IMR-90 (cell line): ENCODE measurements at regions not wholly inside any gene's neighbourhood (a gene's known extent, or its start where the extent isn't known, plus 50 kb on each side); places are given as distances from the start of the nearest gene placed in this dataset.

Experiments
- ATAC-seq: fragments of 200-7000 bp; cut with Tn5 transposase; 2 replicates; pipeline ENCODE4 v1.9.1; 2020; ENCODE audit warnings: low read depth, mild to moderate bottlenecking, moderate library complexity
- BruUV-seq: library from RNA; stranded (reverse); fragments of 400-500 nt; replicated peaks from 2 replicates; lab custom pipeline; 2021; lab: Mats Ljungman, UMichigan
- CTCF ChIA-PET: fragments of 300-600 bp; formaldehyde crosslinking; extraction: SDS; loops from one replicate; lab custom pipeline; 2021; ENCODE audit warnings: antibody characterized with exemption; lab: Yijun Ruan, JAX
- POLR2A ChIA-PET: fragments of 300-600 bp; sonication (Branson Sonifier 250); formaldehyde crosslinking; loops from one replicate; lab custom pipeline; 2022; ENCODE audit warnings: antibody characterized with exemption; ENCODE audit not compliant: unreplicated experiment; lab: Charles Lee
- DNase-seq: peaks from one replicate; pipeline ENCODE4 v3.0.0; 2013
- H2AFZ ChIP-seq: replicated peaks from 2 replicates; pipeline ENCODE3; 2013; ENCODE audit warnings: low read length, mild to moderate bottlenecking; ENCODE audit not compliant: poor library complexity
- H2AK5ac ChIP-seq: 2 replicates; pipeline ENCODE4 v1.6.1; 2013; ENCODE audit warnings: low read depth, low read length, inconsistent platforms
- H2AK9ac ChIP-seq: replicated peaks from 2 replicates; pipeline ENCODE3; 2013; ENCODE audit warnings: mild to moderate bottlenecking, low read depth, low read length, moderate library complexity; ENCODE audit not compliant: poor library complexity
- H2BK120ac ChIP-seq: 2 replicates; pipeline ENCODE4 v1.6.1; 2013; ENCODE audit warnings: low read depth, low read length, inconsistent platforms
- H2BK15ac ChIP-seq: 3 replicates; pipeline ENCODE4 v1.6.1; 2013; ENCODE audit warnings: low read depth, low read length, inconsistent platforms
- H2BK20ac ChIP-seq: 2 replicates; pipeline ENCODE4 v1.6.1; 2013; ENCODE audit warnings: low read depth, mild to moderate bottlenecking, inconsistent platforms, low read length, moderate library complexity
- H2BK5ac ChIP-seq: 2 replicates; pipeline ENCODE4 v1.6.1; 2013; ENCODE audit warnings: mild to moderate bottlenecking, low read depth, low read length, inconsistent platforms; ENCODE audit not compliant: poor library complexity, severe bottlenecking
- H3K14ac ChIP-seq: replicated peaks from 2 replicates; pipeline ENCODE4 v1.6.1; 2013; ENCODE audit warnings: low read depth, low read length, inconsistent platforms
- H3K18ac ChIP-seq: 2 replicates; pipeline ENCODE4 v1.6.1; 2013; ENCODE audit warnings: low read depth, low read length, control low read depth
- H3K23ac ChIP-seq: 2 replicates; pipeline ENCODE4 v1.6.1; 2013; ENCODE audit warnings: low read depth, low read length, inconsistent platforms
- H3K27ac ChIP-seq: 2 replicates; pipeline ENCODE4 v1.5.1; 2013; ENCODE audit warnings: mild to moderate bottlenecking, control low read depth, low read length; ENCODE audit not compliant: insufficient read depth
- H3K27me3 ChIP-seq: 2 replicates; pipeline ENCODE4 v1.6.1; 2013; ENCODE audit warnings: low read length; ENCODE audit not compliant: control insufficient read depth, insufficient read depth
- H3K36me3 ChIP-seq: 2 replicates; pipeline ENCODE4 v1.6.1; 2013; ENCODE audit warnings: low read length, mixed read lengths; ENCODE audit not compliant: control insufficient read depth, insufficient read depth
- H3K4ac ChIP-seq: 2 replicates; pipeline ENCODE4 v1.6.1; 2013; ENCODE audit warnings: low read depth, low read length, inconsistent platforms
- H3K4me1 ChIP-seq: 2 replicates; pipeline ENCODE4 v1.6.1; 2013; ENCODE audit warnings: low read length, mixed read lengths; ENCODE audit not compliant: control insufficient read depth, insufficient read depth
- H3K4me2 ChIP-seq: 2 replicates; pipeline ENCODE4 v1.6.1; 2013; ENCODE audit warnings: low read depth, mild to moderate bottlenecking, control low read depth, low read length, moderate library complexity
- H3K4me3 ChIP-seq: 2 replicates; pipeline ENCODE4 v1.5.1; 2013; ENCODE audit warnings: low read depth, mild to moderate bottlenecking, control low read depth, low read length, moderate library complexity; ENCODE audit not compliant: insufficient read depth
- H3K56ac ChIP-seq: 2 replicates; pipeline ENCODE4 v1.6.1; 2013; ENCODE audit warnings: low read length, inconsistent platforms; ENCODE audit not compliant: insufficient read depth; ENCODE audit errors: extremely low read depth
- H3K79me1 ChIP-seq, 2 experiments: 2 replicates each; pipeline ENCODE4 v1.6.1; 2013; ENCODE audit warnings: low read length in 2 of 2, inconsistent platforms in 1 of 2, low read depth in 1 of 2
- H3K9ac ChIP-seq: 2 replicates; pipeline ENCODE4 v1.6.1; 2013; ENCODE audit warnings: low read depth, low read length, control low read depth
- H3K9me1 ChIP-seq: 2 replicates; pipeline ENCODE4 v1.6.1; 2013; ENCODE audit warnings: low read length, inconsistent platforms; ENCODE audit not compliant: insufficient read depth
- H3K9me3 ChIP-seq: 2 replicates; pipeline ENCODE4 v1.6.1; 2013; ENCODE audit warnings: low read length; ENCODE audit not compliant: control insufficient read depth, insufficient read depth
- H4K20me1 ChIP-seq: 2 replicates; pipeline ENCODE4 v1.6.1; 2013; ENCODE audit warnings: low read length, inconsistent platforms; ENCODE audit not compliant: insufficient read depth
- H4K5ac ChIP-seq: 2 replicates; pipeline ENCODE4 v1.6.1; 2013; ENCODE audit warnings: mild to moderate bottlenecking, low read depth, low read length, control low read depth
- H4K8ac ChIP-seq, 2 experiments: 2 replicates each; pipeline ENCODE4 v1.6.1; 2013; ENCODE audit warnings: low read depth in 2 of 2, low read length in 2 of 2, control low read depth in 1 of 2, inconsistent platforms in 1 of 2
- H4K91ac ChIP-seq: 2 replicates; pipeline ENCODE4 v1.6.1; 2013; ENCODE audit warnings: low read depth, low read length, inconsistent platforms; ENCODE audit not compliant: insufficient read depth
- CEBPB ChIP-seq: IDR thresholded peaks from 2 replicates; pipeline ENCODE4 v1.6.1; 2012; ENCODE audit warnings: low read depth, low read length, improper control_type of control experiment
- MAFK ChIP-seq: IDR thresholded peaks from 2 replicates; pipeline ENCODE4 v1.6.1; 2012; ENCODE audit warnings: low read depth, low read length, improper control_type of control experiment
- NFE2L2 ChIP-seq: fragments of 150-350 bp; IDR thresholded peaks from 2 replicates; pipeline ENCODE4 v1.6.1; 2016; ENCODE audit warnings: low read depth, mild to moderate bottlenecking, low read length
- RCOR1 ChIP-seq: IDR thresholded peaks from 2 replicates; pipeline ENCODE4 v1.6.1; 2012; ENCODE audit warnings: mild to moderate bottlenecking, low read length, improper control_type of control experiment; ENCODE audit not compliant: insufficient replicate concordance
- SMC3 ChIP-seq: fragments of 150-350 bp; IDR thresholded peaks from 2 replicates; pipeline ENCODE4 v1.6.1; 2016; ENCODE audit warnings: low read depth, mild to moderate bottlenecking, antibody characterized with exemption, low read length, moderate library complexity
- WGBS, 2 experiments: methylation state at CpG; one replicate each; pipeline versions ENCODE4 v1.1.5 to v1.1.7; 2013; ENCODE audit warnings: missing lambda C conversion rate in 2 of 2; ENCODE audit not compliant: insufficient read length in 1 of 2; ENCODE audit errors: extremely low coverage in 2 of 2; 5-methylcytosine and 5-hydroxymethylcytosine counted together
- dilution Hi-C: fragments of 300-500 bp; cut with HindIII; formaldehyde crosslinking; loops from one replicate; pipeline ENCODE4 v1.14.3; 2018; ENCODE audit warnings: low sequenced_read_pairs; ENCODE audit not compliant: unreplicated experiment
- in situ Hi-C: fragments of 300-500 bp; cut with MboI; formaldehyde crosslinking; loops from 3 replicates; pipeline ENCODE4 v1.14.3; 2019; ENCODE audit warnings: low sequenced_read_pairs, inconsistent platforms, mixed read lengths
- intact Hi-C: fragments of 100-400 bp; cut with micrococcal nuclease; formaldehyde crosslinking; loops from 2 replicates; pipeline ENCODE4 v1.10.0; 2022
- TF ChIP-seq, protein P1 (sequence below): fragments of 150-350 bp; IDR thresholded peaks from 2 replicates; pipeline ENCODE4 v1.6.1; 2016; ENCODE audit warnings: low read depth, mild to moderate bottlenecking, low read length, moderate library complexity, borderline replicate concordance

DNA sequence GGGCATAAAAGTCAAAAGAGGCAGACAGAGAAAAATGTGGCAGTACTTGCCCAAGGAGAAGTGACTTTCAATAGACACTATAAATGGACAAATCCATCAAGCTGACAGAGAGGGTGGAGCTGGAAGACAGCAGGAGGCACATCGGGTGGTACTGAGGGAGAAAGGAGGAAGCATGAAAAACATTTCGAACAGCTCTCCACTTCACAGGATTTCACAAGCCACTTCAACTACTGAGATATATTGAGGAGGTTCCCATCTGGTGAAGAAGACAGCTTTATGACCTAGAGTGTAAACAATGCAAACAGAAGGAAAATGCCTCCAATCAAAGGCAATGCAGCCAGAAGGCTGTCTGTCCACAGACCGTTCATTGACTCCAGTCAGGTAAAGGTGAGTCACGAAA lies 259.4 kb upstream of the ECI2 start:
- CTCF ChIA-PET = interaction anchor here (1.8 kb wide), 1 partner anchor 10 kb away, joined by 6 read pairs; no protein-coding TSS in a partner anchor
- no peaks in the 10 kb centered on the region for H3K79me1 ChIP-seq
- no peak overlapping the region for H3K27ac ChIP-seq
- no peak overlapping the region for H2BK20ac ChIP-seq
- no peaks in the 10 kb centered on the region for H4K20me1 ChIP-seq
- no peak overlapping the region for H3K9ac ChIP-seq
- POLR2A ChIA-PET = no interaction called here
- no peak overlapping the region for H2BK5ac ChIP-seq
- dilution Hi-C loops (no loop called here), in situ Hi-C loops (no loop called here), intact Hi-C loops (no loop called here)
- no peak overlapping the region for H3K4me3 ChIP-seq
- H3K36me3 ChIP-seq = no peaks in the 10 kb centered on the region
- H2AK5ac ChIP-seq = no peak overlapping the region
- H4K8ac ChIP-seq = no peak overlapping the region
- no peak overlapping the region for H2AFZ ChIP-seq
- no peak overlapping the region for H3K14ac ChIP-seq
- no peak overlapping the region for H4K5ac ChIP-seq
- no peak overlapping the region for H4K91ac ChIP-seq
- H3K4me2 ChIP-seq = no peak overlapping the region
- TF ChIP-seq RCOR1 = no peak
- TF ChIP-seq MAFK = no peak
- no peak for TF ChIP-seq CEBPB
- no peak for TF ChIP-seq NFE2L2
- TF ChIP-seq, protein P1, sequence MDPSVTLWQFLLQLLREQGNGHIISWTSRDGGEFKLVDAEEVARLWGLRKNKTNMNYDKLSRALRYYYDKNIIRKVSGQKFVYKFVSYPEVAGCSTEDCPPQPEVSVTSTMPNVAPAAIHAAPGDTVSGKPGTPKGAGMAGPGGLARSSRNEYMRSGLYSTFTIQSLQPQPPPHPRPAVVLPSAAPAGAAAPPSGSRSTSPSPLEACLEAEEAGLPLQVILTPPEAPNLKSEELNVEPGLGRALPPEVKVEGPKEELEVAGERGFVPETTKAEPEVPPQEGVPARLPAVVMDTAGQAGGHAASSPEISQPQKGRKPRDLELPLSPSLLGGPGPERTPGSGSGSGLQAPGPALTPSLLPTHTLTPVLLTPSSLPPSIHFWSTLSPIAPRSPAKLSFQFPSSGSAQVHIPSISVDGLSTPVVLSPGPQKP = no peak
- no peak for TF ChIP-seq SMC3
- no TSS peak for BruUV-seq
- 50% methylated on average over 2 of the region's 4 CpGs; no CpG with 5 or more reads in 1 of the 2 experiments for WGBS, 2 experiments
- H3K23ac ChIP-seq = no peak overlapping the region
- H3K18ac ChIP-seq = no peak overlapping the region
- H3K9me1 ChIP-seq = no peaks in the 10 kb centered on the region
- no peak overlapping the region for H2BK120ac ChIP-seq
- H3K27me3 ChIP-seq = no peaks in the 10 kb centered on the region
- no peak overlapping the region for H2BK15ac ChIP-seq
- H3K4ac ChIP-seq = no peak overlapping the region; the same call in 1 of the 2 replicates
- no peak for ATAC-seq
- no peak overlapping the region for H2AK9ac ChIP-seq
- H3K56ac ChIP-seq = no peak overlapping the region
- no peaks in the 10 kb centered on the region for H3K9me3 ChIP-seq
- no peak for DNase-seq
- peaks cover 8% of the 10 kb centered on the region; the same call in 1 of the 2 replicates for H3K4me1 ChIP-seq
